GM18873 (cell line): ENCODE measurements at regions not wholly inside any gene's neighbourhood (a gene's known extent, or its start where the extent isn't known, plus 50 kb on each side); places are given as distances from the start of the nearest gene placed in this dataset.
A peak's percentile ranks its signal among the peaks of the same experiment; 100 is the strongest.

Source experiments
- ATAC-seq: cut with Tn5 transposase; IDR thresholded peaks from one replicate; pipeline ENCODE4 v1.9.1; 2021; ENCODE audit warnings: mild to moderate bottlenecking, moderate library complexity, moderate number of reproducible peaks; ENCODE audit not compliant: unreplicated experiment, low FRiP score

DNA sequence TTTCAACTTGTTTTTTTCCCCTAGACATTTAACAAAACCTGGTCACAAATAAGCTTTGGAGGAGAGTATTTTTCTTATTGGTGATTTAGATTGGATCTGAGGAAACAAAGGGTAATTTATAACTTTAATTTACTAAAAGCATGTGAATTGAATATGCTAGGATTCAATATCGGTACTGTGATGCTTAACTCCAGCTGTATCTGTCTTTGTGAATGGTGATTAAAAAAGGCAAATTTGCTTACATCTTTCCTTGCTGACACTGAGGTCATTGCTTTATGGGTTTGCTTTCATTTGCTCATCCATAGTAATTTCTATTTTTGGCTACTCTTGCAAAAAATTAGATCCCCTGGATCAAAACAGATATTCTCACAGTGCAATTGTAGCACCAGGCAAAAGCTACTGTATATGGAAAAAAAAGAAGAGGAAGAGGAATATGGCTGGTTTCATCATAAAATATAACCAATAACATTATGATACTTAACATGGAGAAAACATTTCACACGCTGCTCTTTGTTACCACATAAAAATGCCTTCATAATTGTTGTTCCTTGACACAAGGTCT lies 832.0 kb upstream of the ZEB2 start:
- ATAC-seq, result no peak

DNA sequence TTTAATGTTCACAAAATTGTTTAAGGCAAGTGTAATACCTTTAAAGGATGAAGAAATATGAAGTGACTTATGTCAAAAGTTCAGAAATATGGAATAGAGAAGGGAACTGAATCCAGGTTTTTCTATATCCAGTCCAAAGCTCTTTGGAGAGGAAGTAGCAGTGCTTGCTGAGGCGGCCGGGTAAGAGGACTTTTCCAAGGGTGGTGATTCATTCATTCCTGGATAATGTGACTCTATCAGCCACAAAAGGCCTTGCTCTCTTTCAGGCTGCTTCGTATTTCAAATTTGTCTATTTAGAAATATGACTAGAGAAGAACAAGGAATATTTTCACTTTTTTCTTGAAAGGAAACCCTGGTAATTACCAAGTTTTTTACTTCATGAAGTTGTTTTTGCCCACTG lies 830.1 kb upstream of the ZEB2 start:
- ATAC-seq, result no peak

GRCh38 chr2:145344076-145344724 lies 824.3 kb upstream of the ZEB2 start:
- ATAC-seq, result no peak

GRCh38 chr2:145343287-145343686 lies 823.4 kb upstream of the ZEB2 start:
- ATAC-seq, result no peak

GRCh38 chr2:145341536-145341935 lies 821.6 kb upstream of the ZEB2 start:
- ATAC-seq, result no peak

- ATAC-seq, result no peak
Measured at GRCh38 chr2:145339646-145340045, 819.7 kb upstream of the ZEB2 start.

GRCh38 chr2:145332210-145332898 lies 812.4 kb upstream of the ZEB2 start:
- no peak for ATAC-seq

- no peak for ATAC-seq
Measured at GRCh38 chr2:145329971-145330370, 810.1 kb upstream of the ZEB2 start.

DNA sequence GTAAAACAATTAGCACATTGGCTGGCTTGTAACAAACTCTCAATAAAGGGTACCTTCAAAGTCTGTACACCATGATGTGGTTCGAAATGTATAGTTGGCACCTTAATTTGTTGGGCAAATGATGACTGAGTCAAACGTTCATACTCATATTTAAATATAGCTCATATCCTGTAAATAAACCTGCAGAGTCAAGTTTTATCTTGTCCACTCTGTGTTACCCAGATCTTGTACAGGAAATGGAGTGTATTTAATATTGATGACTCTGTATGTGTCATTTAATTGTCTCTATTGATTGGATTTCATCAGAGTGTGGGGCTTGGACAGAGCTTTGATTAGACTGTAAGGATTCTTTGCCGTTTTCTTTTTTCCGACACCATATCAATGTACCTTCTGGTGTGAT lies 805.6 kb upstream of the ZEB2 start:
- no peak for ATAC-seq

DNA sequence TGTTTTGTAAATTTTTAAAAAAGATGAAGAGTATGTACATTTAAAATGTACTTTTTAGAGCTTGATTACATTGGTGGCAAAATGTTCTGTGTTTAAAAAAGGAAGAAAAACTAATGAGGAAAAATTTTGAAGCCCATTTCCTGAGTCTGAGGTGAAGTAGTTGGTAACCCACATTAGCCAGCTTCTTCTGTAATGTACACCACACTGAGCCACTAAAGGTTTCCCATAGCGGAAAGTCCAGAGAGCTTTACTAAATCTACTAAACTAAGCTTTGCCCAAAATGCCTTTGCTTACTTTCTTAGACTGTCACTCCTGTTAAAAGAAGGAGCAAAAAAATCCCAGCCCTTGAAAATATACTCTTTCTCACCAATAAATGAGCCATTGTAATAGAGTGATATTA lies 804.8 kb upstream of the ZEB2 start:
- no peak for ATAC-seq

GRCh38 chr2:145323512-145323911 lies 803.6 kb upstream of the ZEB2 start:
- no peak for ATAC-seq

- ATAC-seq, result peak; percentile 73
Measured at GRCh38 chr2:145321344-145321743, 801.4 kb upstream of the ZEB2 start.

GRCh38 chr2:145316496-145316895 lies 796.6 kb upstream of the ZEB2 start:
- ATAC-seq, result no peak

GRCh38 chr2:145315053-145315452 lies 795.1 kb upstream of the ZEB2 start:
- no peak for ATAC-seq

GRCh38 chr2:145314119-145314633 lies 794.3 kb upstream of the ZEB2 start:
- ATAC-seq, result no peak

DNA sequence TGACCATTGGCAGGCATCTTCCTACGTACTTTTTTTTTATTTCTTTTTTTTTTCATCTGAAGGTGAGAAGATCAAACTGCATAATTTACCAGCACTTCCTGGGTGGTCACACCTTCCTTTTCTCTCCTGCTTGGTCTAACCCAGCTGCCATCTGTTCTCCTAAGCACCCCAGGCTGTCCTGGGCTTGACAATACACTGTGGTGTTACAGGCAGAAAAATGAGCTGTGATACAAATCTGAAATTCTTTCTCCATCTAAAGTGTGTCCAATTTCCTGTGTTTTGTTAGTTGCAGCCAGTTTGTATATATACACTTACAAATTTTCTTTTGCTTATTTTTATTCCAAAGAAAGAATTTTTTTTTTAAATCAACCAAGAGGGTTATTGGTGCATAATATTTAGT lies 786.0 kb upstream of the ZEB2 start:
- ATAC-seq, result no peak

GRCh38 chr2:145304501-145304900 lies 784.6 kb upstream of the ZEB2 start:
- no peak for ATAC-seq

GRCh38 chr2:145303536-145303935 lies 783.6 kb upstream of the ZEB2 start:
- ATAC-seq, result no peak

DNA sequence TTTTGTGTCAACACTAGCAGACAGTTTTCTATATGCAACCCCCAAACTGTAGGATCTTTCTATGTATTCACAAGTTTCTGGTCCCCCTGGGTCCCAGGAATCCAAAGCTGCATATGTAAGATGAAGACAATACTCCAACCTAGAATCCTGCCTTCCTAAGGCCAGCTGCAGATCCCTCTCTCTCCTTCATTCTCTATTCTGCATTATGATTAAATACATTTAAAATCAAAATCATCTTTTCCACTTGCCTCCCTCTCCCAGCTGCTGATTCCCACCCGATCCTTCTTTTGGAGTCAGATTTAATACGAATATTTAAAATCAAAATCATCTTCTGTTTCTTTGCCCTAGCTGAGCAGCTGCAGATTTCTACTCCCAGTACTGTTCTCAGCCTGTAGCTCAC lies 783.0 kb upstream of the ZEB2 start:
- no peak for ATAC-seq

DNA sequence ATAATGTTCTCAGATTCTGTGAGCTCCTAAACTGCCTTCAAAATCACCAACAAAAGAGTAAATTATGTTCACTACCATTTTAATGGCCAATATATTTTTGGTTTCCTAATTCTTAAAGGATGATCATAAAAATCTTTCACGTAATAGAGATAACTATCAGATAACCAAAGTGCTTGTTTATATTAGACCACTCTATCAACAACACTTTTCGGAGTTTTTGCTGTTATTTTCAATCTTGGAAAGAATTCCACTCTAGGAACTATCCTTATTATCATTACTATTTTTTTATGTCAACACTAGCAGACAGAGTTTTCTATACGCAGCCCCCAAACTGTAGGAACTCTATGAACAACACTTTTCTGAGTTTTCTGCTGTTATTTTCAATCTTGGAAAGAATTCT lies 782.5 kb upstream of the ZEB2 start:
- no peak for ATAC-seq

GRCh38 chr2:145299368-145299767 lies 779.4 kb upstream of the ZEB2 start:
- ATAC-seq, result no peak

GRCh38 chr2:145292166-145292565 lies 772.2 kb upstream of the ZEB2 start:
- no peak for ATAC-seq
